GM19035 (cell line): ENCODE measurements at regions not wholly inside any gene's neighbourhood (a gene's known extent, or its start where the extent isn't known, plus 50 kb on each side); places are given as distances from the start of the nearest gene placed in this dataset.

Source experiments
- ATAC-seq: cut with Tn5 transposase; IDR thresholded peaks from one replicate; pipeline ENCODE4 v1.9.1; 2021; ENCODE audit not compliant: unreplicated experiment

GRCh38 chr3:117674321-117674720 is 964.7 kb downstream of the TUSC7 start:
- ATAC-seq = no peak

- no peak for ATAC-seq
Observed at GRCh38 chr3:117681619-117682018, 972.0 kb downstream of the TUSC7 start.

- ATAC-seq = no peak
Observed at GRCh38 chr3:117687096-117687495, 977.5 kb downstream of the TUSC7 start.

- no peak for ATAC-seq
Observed at GRCh38 chr3:117688583-117688982, 979.0 kb downstream of the TUSC7 start.

GRCh38 chr3:117691526-117691925 is 981.9 kb downstream of the TUSC7 start:
- ATAC-seq = no peak

- ATAC-seq = no peak
Observed at GRCh38 chr3:117692416-117692995, 982.9 kb downstream of the TUSC7 start.

- no peak for ATAC-seq
Observed at GRCh38 chr3:117695321-117695720, 985.7 kb downstream of the TUSC7 start.

- ATAC-seq = no peak
Observed at GRCh38 chr3:117695871-117696645, 986.5 kb downstream of the TUSC7 start.

- no peak for ATAC-seq
Observed at GRCh38 chr3:117696851-117697407, 987.4 kb downstream of the TUSC7 start.

- ATAC-seq = no peak
Observed at GRCh38 chr3:117699058-117699457, 989.5 kb downstream of the TUSC7 start.

GRCh38 chr3:117700573-117701360 is 991.2 kb downstream of the TUSC7 start:
- no peak for ATAC-seq

GRCh38 chr3:117705011-117705410 is 995.4 kb downstream of the TUSC7 start:
- no peak for ATAC-seq

- ATAC-seq = no peak
Observed at GRCh38 chr3:117706037-117706436, 996.5 kb downstream of the TUSC7 start.

GRCh38 chr3:117706756-117707155 is 997.2 kb downstream of the TUSC7 start:
- no peak for ATAC-seq

- no peak for ATAC-seq
Observed at GRCh38 chr3:117708601-117709000, 999.0 kb downstream of the TUSC7 start.

GRCh38 chr3:117709108-117709507 is 999.5 kb downstream of the TUSC7 start:
- no peak for ATAC-seq

GRCh38 chr3:117710501-117710900 is 1000.9 kb downstream of the TUSC7 start:
- ATAC-seq = no peak

- ATAC-seq = no peak
Observed at GRCh38 chr3:117719316-117719926, 1009.8 kb downstream of the TUSC7 start.

GRCh38 chr3:117721866-117722265 is 1012.3 kb downstream of the TUSC7 start:
- ATAC-seq = no peak

GRCh38 chr3:117722856-117723255 is 1013.3 kb downstream of the TUSC7 start:
- no peak for ATAC-seq

- ATAC-seq = no peak
Observed at GRCh38 chr3:117723825-117724224, 1014.2 kb downstream of the TUSC7 start.
